Mucosa of descending colon (tissue), 3 donors: ENCODE measurements at regions not wholly inside any gene's neighbourhood (a gene's known extent, or its start where the extent isn't known, plus 50 kb on each side); places are given as distances from the start of the nearest gene placed in this dataset.
"Not testable (repeated sequence)": the region's sequence is repeated elsewhere in the genome, so short reads cannot be mapped to it uniquely, and the experiment has no call there.

Experiments
- ATAC-seq: fragments of 200-7000 bp; cut with Tn5 transposase; one replicate; pipeline ENCODE4 v1.9.1; 2020; ENCODE audit warnings: mild to moderate bottlenecking, moderate library complexity
- DNase-seq, 3 donors: peaks; one replicate each; pipeline ENCODE4 v3.0.0-alpha.2; 2020
- H3K36me3 ChIP-seq: fragments of 200-600 bp; one replicate; pipeline ENCODE4 v1.8.0; 2021; ENCODE audit warnings: low read depth, mild to moderate bottlenecking
- H3K4me1 ChIP-seq: fragments of 200-600 bp; one replicate; pipeline ENCODE4 v1.8.0; 2021; ENCODE audit warnings: low read depth, mild to moderate bottlenecking
- H3K4me3 ChIP-seq: fragments of 200-600 bp; one replicate; pipeline ENCODE4 v1.8.0; 2021; ENCODE audit warnings: mild to moderate bottlenecking
- H3K9me3 ChIP-seq: fragments of 200-600 bp; one replicate; pipeline ENCODE4 v1.8.0; 2021; ENCODE audit warnings: mild to moderate bottlenecking
- intact Hi-C, 2 donors: fragments of 100-400 bp; cut with DNase I in 1 of 2; cut with micrococcal nuclease in 1 of 2; formaldehyde crosslinking; loops; one replicate each; pipeline versions ENCODE4 v1.11.0 to v1.11.1; 2022; cut with DNase I, micrococcal nuclease
- TF ChIP-seq, protein P1 (sequence below): fragments of 200-600 bp; IDR thresholded peaks from one replicate; pipeline ENCODE4 v1.8.0; 2022; ENCODE audit warnings: antibody characterized with exemption, mild to moderate bottlenecking
- donor health status: DM: no; HTN: no; CAD: no; lungs with moderate emphysema.
- donor health status: DM: no; HTN: no; CAD: no.
- donor health status: DM: no; HTN: yes; CAD: no.

DNA sequence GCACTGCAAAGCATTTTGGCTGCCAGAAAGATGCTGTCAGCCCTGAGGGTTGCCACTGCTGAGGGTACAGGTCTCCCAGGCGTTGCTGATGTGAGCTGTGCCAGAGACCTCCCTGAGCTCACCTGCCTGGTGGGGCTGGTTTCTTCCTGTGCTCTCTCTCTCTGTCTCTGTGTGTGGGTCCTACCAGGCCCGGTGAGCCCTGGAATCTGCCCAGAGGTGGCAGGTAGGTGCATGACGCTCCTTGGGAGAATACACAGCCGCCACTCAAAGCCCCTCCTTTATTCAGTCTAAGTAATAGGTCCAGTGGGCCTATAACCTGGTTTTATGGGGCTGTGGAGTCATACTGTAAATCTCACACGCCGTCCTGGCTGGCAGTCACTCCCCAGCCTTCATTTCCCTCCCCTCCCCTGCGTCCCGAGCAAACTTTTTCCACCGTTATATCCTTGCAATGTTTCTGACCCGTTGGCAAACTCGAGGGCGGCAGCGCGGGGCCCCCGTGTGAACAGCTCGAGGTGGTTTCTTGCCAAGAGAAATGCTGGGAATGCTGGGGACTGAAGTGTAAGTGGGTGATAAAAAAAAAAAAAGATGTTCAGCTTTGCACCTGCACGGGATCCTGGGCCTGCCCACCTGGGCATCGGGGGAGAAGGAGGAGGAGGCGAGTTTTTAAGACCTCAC is 245.9 kb downstream of the CRLF2 start:
- DNase-seq (no peak), ATAC-seq (no peak)
- TF ChIP-seq, protein P1, sequence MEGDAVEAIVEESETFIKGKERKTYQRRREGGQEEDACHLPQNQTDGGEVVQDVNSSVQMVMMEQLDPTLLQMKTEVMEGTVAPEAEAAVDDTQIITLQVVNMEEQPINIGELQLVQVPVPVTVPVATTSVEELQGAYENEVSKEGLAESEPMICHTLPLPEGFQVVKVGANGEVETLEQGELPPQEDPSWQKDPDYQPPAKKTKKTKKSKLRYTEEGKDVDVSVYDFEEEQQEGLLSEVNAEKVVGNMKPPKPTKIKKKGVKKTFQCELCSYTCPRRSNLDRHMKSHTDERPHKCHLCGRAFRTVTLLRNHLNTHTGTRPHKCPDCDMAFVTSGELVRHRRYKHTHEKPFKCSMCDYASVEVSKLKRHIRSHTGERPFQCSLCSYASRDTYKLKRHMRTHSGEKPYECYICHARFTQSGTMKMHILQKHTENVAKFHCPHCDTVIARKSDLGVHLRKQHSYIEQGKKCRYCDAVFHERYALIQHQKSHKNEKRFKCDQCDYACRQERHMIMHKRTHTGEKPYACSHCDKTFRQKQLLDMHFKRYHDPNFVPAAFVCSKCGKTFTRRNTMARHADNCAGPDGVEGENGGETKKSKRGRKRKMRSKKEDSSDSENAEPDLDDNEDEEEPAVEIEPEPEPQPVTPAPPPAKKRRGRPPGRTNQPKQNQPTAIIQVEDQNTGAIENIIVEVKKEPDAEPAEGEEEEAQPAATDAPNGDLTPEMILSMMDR: no peak
- Histone ChIP-seq H3K4me1 (no peaks in the 10 kb centered on the region), H3K36me3 (no peaks in the 10 kb centered on the region), H3K9me3 (peaks cover 2% of the 10 kb centered on the region), H3K4me3 (no peak overlapping the region)
- intact Hi-C loops: no loop called here

DNA sequence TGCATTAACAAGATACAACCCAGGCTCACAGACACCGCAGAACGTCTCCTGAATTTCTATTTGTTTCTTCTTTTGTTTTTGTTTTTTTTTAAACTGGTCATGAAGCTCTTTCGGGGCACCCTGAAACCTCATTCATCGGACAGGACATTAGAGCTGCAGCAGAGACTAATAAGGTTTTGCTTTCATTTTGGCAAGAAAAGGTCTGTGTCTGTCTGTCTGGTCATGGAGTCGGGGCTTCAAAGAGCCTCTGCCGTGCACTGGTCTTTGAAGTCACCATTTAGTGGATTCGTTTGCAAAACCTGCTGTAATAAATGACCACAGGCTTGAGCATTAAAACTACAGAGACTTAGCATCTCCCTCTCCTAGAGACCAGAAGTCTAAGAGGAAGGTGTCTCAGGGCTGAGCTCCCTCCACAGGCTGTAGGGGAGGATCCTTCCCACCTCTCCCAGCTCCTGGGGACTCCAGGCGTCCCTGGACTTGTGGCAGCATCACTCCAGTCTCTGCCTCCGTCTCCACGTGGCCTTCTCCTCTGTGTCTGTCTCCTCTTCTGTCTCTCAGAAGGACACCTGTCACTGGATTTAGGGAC is 247.5 kb downstream of the CRLF2 start:
- intact Hi-C loops: no loop called here
- H3K4me1 ChIP-seq: no peaks in the 10 kb centered on the region
- peaks cover 2% of the 10 kb centered on the region for H3K9me3 ChIP-seq
- DNase-seq (no peak), ATAC-seq (no peak)
- H3K36me3 ChIP-seq: no peaks in the 10 kb centered on the region
- TF ChIP-seq, protein P1: no peak
- H3K4me3 ChIP-seq: no peak overlapping the region

DNA sequence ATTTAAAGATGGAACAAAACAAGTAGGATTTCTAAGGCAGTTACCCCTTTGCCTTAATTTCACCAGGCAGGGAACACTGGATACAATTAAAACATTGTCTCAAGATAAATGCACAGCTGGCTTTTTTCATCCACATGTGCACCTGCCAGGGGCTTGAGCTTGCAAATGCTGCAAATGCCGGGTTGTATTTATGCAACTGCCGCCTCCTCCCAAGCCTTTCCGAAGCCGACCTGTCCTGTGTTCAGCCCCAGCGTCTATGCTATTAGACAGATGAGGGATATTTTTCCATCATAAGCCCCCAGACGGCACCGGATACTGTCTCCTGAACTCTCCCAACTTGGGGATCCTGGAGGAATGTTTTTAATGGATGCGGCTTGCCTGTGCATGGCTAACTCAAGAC is 251.6 kb downstream of the CRLF2 start:
- ATAC-seq (no peak), DNase-seq (no peak)
- intact Hi-C loops: no loop called here
- peaks cover 11% of the 10 kb centered on the region for H3K9me3 ChIP-seq
- H3K36me3 ChIP-seq: no peaks in the 10 kb centered on the region
- TF ChIP-seq, protein P1: no peak
- no peak overlapping the region for H3K4me3 ChIP-seq
- no peaks in the 10 kb centered on the region for H3K4me1 ChIP-seq

GRCh38 chrX:959595-959994 is 252.9 kb downstream of the CRLF2 start:
- Histone ChIP-seq H3K4me3 (no peak overlapping the region), H3K4me1 (no peaks in the 10 kb centered on the region), H3K36me3 (no peaks in the 10 kb centered on the region), H3K9me3 (peaks cover 17% of the 10 kb centered on the region)
- ATAC-seq: no peak
- intact Hi-C loops: no loop called here
- TF ChIP-seq, protein P1: no peak
- DNase-seq: no peak

- DNase-seq, H3K4me3 ChIP-seq, H3K4me1 ChIP-seq, H3K36me3 ChIP-seq, intact Hi-C loops, ATAC-seq: not testable (repeated sequence)
- H3K9me3 ChIP-seq: peaks cover 24% of the 10 kb centered on the region
These were observed 257.2 kb downstream of the CRLF2 start for GRCh38 chrX:955168-955781.

GRCh38 chrX:953879-954482 is 258.5 kb downstream of the CRLF2 start:
- TF ChIP-seq, protein P1: no peak
- Histone ChIP-seq H3K4me3 (no peak overlapping the region), H3K4me1 (no peaks in the 10 kb centered on the region), H3K9me3 (peaks cover 24% of the 10 kb centered on the region), H3K36me3 (no peaks in the 10 kb centered on the region)
- DNase-seq (no peak), ATAC-seq (no peak)
- intact Hi-C loops: no loop called here
